A172 (cell line): ENCODE measurements at regions not wholly inside any gene's neighbourhood (a gene's known extent, or its start where the extent isn't known, plus 50 kb on each side); places are given as distances from the start of the nearest gene placed in this dataset.
"Not testable (repeated sequence)": the region's sequence is repeated elsewhere in the genome, so short reads cannot be mapped to it uniquely, and the experiment has no call there.

Experiments
- DNase-seq: peaks from one replicate; pipeline ENCODE4 v3.0.0-alpha.2; 2015; ENCODE audit warnings: low spot score

- DNase-seq, result no peak
Observed at GRCh38 chr10:32141018-32141807, 85.0 kb upstream of the KIF5B start.

DNA sequence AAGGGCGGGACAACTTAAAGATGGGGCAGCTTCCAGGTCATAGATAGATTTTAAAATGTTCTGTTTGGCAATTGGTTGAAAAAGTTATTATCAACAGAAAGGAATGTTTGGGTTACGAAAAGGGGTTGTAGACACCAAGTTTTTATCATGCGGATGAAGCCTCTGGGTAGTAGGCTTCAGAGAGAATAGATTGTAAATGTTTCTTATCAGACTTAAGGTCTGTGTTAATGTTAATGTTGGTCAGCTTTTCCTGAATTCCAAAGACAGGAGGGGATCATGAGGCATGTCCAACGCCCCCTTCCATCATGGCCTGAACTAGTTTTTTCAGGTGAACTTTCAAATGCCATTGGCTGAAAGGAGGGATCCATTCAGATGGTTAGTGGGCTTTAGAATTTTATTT, 84.2 kb upstream of the KIF5B start:
- no peak for DNase-seq

DNA sequence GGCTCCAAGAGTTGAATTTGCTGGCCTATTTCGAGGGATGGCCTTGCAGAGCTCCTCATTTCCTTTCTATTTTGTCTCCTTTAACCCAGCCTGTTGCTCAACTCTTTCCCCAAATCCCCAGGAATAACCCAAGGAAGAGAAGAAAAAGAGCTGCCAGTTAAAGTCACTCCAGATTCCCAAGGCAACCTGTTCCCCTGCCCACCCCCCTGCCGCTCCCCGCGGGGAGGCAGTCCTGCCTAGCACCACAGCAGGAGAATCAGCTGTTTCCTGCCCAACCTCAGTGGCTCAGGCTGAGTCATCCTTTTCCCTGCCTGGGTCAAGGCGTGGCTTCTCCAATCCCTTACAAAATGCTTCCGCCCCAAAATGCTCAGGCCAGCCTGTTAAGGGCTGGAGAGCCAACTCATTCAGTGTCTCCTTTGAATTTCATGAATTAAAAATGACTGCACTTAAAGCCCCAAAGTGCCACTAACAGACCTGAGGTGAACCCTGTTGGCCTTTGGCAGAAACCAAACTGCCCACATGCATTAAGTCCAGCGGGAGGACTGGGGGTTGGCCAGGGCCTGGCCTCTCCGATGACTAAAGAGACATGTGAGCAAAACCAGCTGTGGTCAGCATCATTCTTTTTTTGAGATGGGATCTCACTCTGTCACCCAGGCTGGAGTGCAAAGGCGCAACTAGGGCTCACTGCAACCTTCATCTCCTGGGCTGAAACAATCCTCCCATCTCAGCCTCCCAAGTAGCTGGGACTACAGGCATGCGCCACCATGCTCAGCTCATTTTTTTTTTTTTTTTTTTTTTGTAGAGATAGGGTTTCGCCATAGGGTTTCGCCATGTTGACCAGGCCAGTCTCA, 83.2 kb upstream of the KIF5B start:
- DNase-seq, result peak; percentile 99

GRCh38 chr10:32136927-32137326, 80.7 kb upstream of the KIF5B start:
- DNase-seq, result not testable (repeated sequence)

GRCh38 chr10:32135796-32136195, 79.6 kb upstream of the KIF5B start:
- DNase-seq, result not testable (repeated sequence)

- DNase-seq, result no peak
Observed at GRCh38 chr10:32132357-32132946, 76.2 kb upstream of the KIF5B start.

- no peak for DNase-seq
Observed at GRCh38 chr10:32131388-32131787, 75.2 kb upstream of the KIF5B start.

DNA sequence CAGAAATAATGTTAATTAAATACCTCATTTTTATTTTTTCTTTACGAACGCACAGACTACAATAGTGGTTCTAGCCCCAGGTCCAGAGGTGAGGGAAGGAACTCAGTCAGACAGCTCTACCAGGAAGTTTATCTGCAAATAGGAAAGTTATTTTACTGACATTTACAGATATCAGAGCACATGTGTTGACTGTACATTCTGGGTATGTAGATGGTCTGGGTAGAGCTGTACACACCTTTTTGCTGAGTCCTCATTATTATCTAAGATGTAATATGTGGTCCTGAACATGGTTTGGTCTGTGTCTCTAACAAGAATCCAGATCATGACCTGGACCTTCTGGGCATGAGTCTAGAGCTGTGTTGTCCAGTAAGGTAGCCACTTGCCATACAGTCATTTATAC, 74.6 kb upstream of the KIF5B start:
- no peak for DNase-seq

- no peak for DNase-seq
Observed at GRCh38 chr10:32125023-32125422, 68.8 kb upstream of the KIF5B start.

DNA sequence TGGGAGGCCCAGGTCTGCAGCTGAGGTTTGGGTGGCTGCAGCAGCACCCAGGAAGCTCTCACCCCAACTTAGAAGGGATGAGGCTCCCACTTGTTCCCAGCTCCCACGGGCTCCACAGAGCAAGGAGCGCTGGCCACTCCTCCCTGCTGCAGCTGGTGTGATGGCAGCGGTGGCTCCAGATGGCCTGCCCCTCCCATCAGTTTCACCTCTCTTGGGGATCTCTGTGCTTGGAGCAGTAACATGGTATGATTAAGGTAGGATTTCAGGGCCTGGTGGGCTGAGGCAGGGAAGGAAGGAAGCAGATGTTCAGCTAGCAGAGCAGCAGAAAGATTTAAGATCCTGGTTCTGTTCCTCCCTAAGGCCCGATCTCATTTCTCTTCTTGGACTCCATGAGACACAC, 66.8 kb upstream of the KIF5B start:
- DNase-seq, result no peak

DNA sequence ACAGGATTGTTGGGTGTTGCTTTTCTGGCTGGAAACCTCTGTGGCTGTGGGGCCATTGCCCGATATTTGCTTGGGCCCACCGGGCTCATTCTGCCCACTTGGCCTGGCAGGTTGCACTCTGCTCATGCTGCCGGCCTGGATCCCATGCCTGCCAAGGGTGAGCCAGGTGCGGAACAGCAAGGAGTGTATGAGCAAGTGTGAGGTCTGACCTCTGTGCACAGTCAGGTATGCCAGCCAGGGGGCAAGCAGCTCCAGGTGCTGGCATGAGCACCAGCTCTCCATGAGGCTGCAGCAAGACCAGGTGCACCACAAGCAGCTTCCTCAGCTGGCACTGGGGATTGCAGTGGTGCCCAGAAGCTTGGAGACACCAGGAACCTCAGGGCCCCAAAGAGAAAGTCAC, 65.4 kb upstream of the KIF5B start:
- no peak for DNase-seq

- DNase-seq, result no peak
Observed at GRCh38 chr10:32120147-32120546, 63.9 kb upstream of the KIF5B start.

- no peak for DNase-seq
Observed at GRCh38 chr10:32114508-32114907, 58.3 kb upstream of the KIF5B start.

- peak; percentile 83 for DNase-seq
Observed at GRCh38 chr10:32112055-32112454, 55.8 kb upstream of the KIF5B start.

DNA sequence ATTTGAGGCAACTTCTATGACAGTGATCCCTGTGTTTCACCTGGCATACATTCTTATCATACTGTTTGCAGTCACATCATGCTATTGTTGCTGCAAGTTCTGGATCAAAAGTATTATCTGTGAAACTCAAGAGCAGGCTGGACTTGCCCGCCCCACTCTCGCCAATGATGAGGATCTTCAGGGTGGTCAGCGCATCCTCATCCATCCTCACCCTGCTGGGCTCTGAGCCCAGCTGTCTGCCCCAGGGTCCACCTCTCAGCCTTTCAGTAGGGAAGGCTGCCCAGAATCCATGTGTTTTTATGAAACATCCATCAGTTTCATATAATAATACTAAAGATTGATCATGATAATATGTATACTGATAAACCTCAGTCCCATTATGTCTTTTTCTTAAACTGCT, 55.4 kb upstream of the KIF5B start:
- DNase-seq, result peak; percentile 6

DNA sequence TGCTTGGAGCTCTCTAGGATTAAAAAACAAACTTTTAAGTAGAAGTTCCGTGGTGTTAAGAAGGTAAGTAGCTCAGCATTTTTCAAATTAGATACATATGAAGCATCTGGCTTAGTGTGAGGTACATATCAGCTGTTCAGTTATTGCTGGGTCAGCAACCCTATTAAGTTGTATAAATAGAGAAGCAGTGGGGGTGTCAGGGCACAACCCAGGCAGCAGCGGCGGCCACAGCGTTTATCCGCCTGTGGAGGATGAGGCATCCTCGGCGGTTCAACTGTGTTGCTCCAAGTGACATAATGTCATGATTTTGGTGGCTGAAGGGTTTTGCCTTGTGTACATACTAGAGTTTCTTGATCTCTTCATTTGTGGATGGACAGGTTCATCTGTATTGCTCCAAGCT, 54.6 kb upstream of the KIF5B start:
- DNase-seq, result no peak

DNA sequence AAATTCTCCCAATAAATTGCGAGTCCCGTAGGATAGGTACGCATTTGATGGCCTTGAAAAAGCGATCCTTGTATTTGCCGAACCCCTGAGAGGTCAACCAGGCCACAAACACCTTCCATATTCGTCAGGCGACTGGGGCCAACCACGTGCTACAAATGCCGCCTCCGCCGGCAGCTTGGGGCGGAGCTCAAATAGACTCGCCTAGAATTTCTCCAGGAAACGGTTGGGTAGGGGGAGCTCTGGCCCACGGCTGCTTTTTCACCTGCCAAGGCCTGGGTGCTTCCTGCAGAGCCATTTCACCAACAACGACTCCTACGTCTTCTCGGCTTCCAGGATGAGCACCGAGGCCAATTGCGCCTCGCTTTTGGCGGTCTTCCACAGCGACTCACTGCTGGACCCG, 53.4 kb upstream of the KIF5B start:
- no peak for DNase-seq
